Vagina (tissue), 2 donors: ENCODE measurements at regions not wholly inside any gene's neighbourhood (a gene's known extent, or its start where the extent isn't known, plus 50 kb on each side); places are given as distances from the start of the nearest gene placed in this dataset.

Experiments used
- DNase-seq, 2 donors: peaks; one replicate each; pipeline ENCODE4 v3.0.0-alpha.2; 2017; ENCODE audit errors: extremely low spot score in 2 of 2
- H3K27ac ChIP-seq: fragments of 200-600 bp; sonication (generic); one replicate; pipeline ENCODE4 v1.5.1; 2019
- H3K27me3 ChIP-seq: fragments of 200-600 bp; sonication (generic); one replicate; pipeline ENCODE4 v1.5.1; 2019
- H3K36me3 ChIP-seq, 2 donors: fragments of 200-600 bp; sonication (generic); one replicate each; pipeline ENCODE4 v1.5.1; 2017 to 2019
- H3K4me1 ChIP-seq: fragments of 200-600 bp; sonication (generic); one replicate; pipeline ENCODE4 v1.5.1; 2019
- H3K4me3 ChIP-seq, 2 donors: fragments of 200-600 bp; sonication (generic); 1 replicate in 1 of 2; 2 replicates in 1 of 2; pipeline ENCODE4 v1.5.1; 2016 to 2019
- H3K9me3 ChIP-seq: fragments of 200-600 bp; sonication (generic); one replicate; pipeline ENCODE4 v1.5.1; 2019
- CTCF ChIP-seq, 3 experiments: fragments of 450-650 bp in 2 of 3; fragments of 200-600 bp in 1 of 3; sonication (generic) in 1 of 3; IDR thresholded peaks; one replicate each; pipeline ENCODE4 v1.5.1; 2017 to 2019; ENCODE audit warnings: antibody characterized with exemption in 3 of 3, mild to moderate bottlenecking in 2 of 3, moderate library complexity in 2 of 3
- POLR2A ChIP-seq, 2 donors: fragments of 450-650 bp; IDR thresholded peaks; one replicate each; pipeline ENCODE4 v1.6.1; 2017; ENCODE audit warnings: antibody characterized with exemption in 2 of 2, mild to moderate bottlenecking in 2 of 2, moderate library complexity in 2 of 2
- POLR2AphosphoS5 ChIP-seq, 2 donors: sonication (generic); formaldehyde crosslinking; IDR thresholded peaks; one replicate each; pipeline ENCODE4 v1.9.0; 2017; ENCODE audit warnings: antibody characterized with exemption in 2 of 2, mild to moderate bottlenecking in 2 of 2, low read depth in 1 of 2; ENCODE audit not compliant: insufficient read depth in 1 of 2
- intact Hi-C: fragments of 100-400 bp; cut with DNase I; formaldehyde crosslinking; loops from one replicate; pipeline ENCODE4 v1.15.1; 2023

- no peaks in the 10 kb centered on the region for H3K9me3 ChIP-seq
- no peak for TF ChIP-seq POLR2AphosphoS5 (IDR thresholded peaks at IDR 0.05; ENCODE audit: insufficient read depth in 1 of 2, low read depth in 1 of 2)
- TF ChIP-seq POLR2A (IDR thresholded peaks at IDR 0.05), result no peak
- TF ChIP-seq CTCF (IDR thresholded peaks at IDR 0.05), result no peak
- H3K4me1 ChIP-seq, result no peaks in the 10 kb centered on the region
- intact Hi-C loops, result no loop called here
- no peaks in the 10 kb centered on the region for H3K36me3 ChIP-seq
- no peaks in the 10 kb centered on the region for H3K27me3 ChIP-seq
- H3K4me3 ChIP-seq, result no peak overlapping the region
- DNase-seq, result no peak
- no peak overlapping the region for H3K27ac ChIP-seq
Measured at GRCh38 chr3:146831659-146832058, 226.5 kb upstream of the PLSCR5 start.

GRCh38 chr3:146830231-146830630 lies 225.1 kb upstream of the PLSCR5 start:
- Histone ChIP-seq H3K4me3 (no peak overlapping the region), H3K9me3 (no peaks in the 10 kb centered on the region), H3K27ac (no peak overlapping the region), H3K36me3 (no peaks in the 10 kb centered on the region), H3K4me1 (no peaks in the 10 kb centered on the region), H3K27me3 (no peaks in the 10 kb centered on the region)
- TF ChIP-seq CTCF (IDR thresholded peaks at IDR 0.05) (no peak), POLR2A (IDR thresholded peaks at IDR 0.05) (no peak), POLR2AphosphoS5 (IDR thresholded peaks at IDR 0.05; ENCODE audit: insufficient read depth in 1 of 2, low read depth in 1 of 2) (no peak)
- DNase-seq, result no peak
- intact Hi-C loops, result no loop called here

- TF ChIP-seq POLR2AphosphoS5 (IDR thresholded peaks at IDR 0.05; ENCODE audit: insufficient read depth in 1 of 2, low read depth in 1 of 2), result no peak
- TF ChIP-seq CTCF (IDR thresholded peaks at IDR 0.05), result no peak
- no peak for TF ChIP-seq POLR2A (IDR thresholded peaks at IDR 0.05)
- Histone ChIP-seq H3K4me1 (no peaks in the 10 kb centered on the region), H3K27me3 (no peaks in the 10 kb centered on the region), H3K36me3 (no peaks in the 10 kb centered on the region), H3K4me3 (no peak overlapping the region), H3K27ac (no peak overlapping the region), H3K9me3 (no peaks in the 10 kb centered on the region)
- DNase-seq, result no peak
- intact Hi-C loops, result no loop called here
Measured at GRCh38 chr3:146827836-146828235, 222.7 kb upstream of the PLSCR5 start.

- Histone ChIP-seq H3K9me3 (no peaks in the 10 kb centered on the region), H3K36me3 (no peaks in the 10 kb centered on the region), H3K27me3 (no peaks in the 10 kb centered on the region), H3K27ac (no peak overlapping the region), H3K4me3 (no peak overlapping the region), H3K4me1 (no peaks in the 10 kb centered on the region)
- no peak for DNase-seq
- TF ChIP-seq CTCF (IDR thresholded peaks at IDR 0.05), result no peak
- no peak for TF ChIP-seq POLR2A (IDR thresholded peaks at IDR 0.05)
- TF ChIP-seq POLR2AphosphoS5 (IDR thresholded peaks at IDR 0.05; ENCODE audit: insufficient read depth in 1 of 2, low read depth in 1 of 2), result no peak
- intact Hi-C loops, result loop anchor here (2.0 kb wide), 1 partner anchor 43 kb away; no protein-coding TSS in a partner anchor
Measured at GRCh38 chr3:146823622-146824021, 218.5 kb upstream of the PLSCR5 start.

GRCh38 chr3:146818866-146819265 lies 213.7 kb upstream of the PLSCR5 start:
- intact Hi-C loops, result no loop called here
- H3K9me3 ChIP-seq, result no peaks in the 10 kb centered on the region
- no peak overlapping the region for H3K27ac ChIP-seq
- TF ChIP-seq POLR2A (IDR thresholded peaks at IDR 0.05) (no peak), CTCF (IDR thresholded peaks at IDR 0.05) (no peak), POLR2AphosphoS5 (IDR thresholded peaks at IDR 0.05; ENCODE audit: insufficient read depth in 1 of 2, low read depth in 1 of 2) (no peak)
- DNase-seq, result no peak
- H3K4me1 ChIP-seq, result no peaks in the 10 kb centered on the region
- no peak overlapping the region for H3K4me3 ChIP-seq
- H3K36me3 ChIP-seq, result no peaks in the 10 kb centered on the region
- H3K27me3 ChIP-seq, result no peaks in the 10 kb centered on the region
